GM12878 (cell line): ENCODE measurements at regions not wholly inside any gene's neighbourhood (a gene's known extent, or its start where the extent isn't known, plus 50 kb on each side); places are given as distances from the start of the nearest gene placed in this dataset.

ENCODE experiments used
- ATAC-seq: fragments of 200-7000 bp; cut with Tn5 transposase; 3 replicates; pipeline ENCODE4 v1.9.1; 2020; ENCODE audit warnings: mild to moderate bottlenecking, moderate library complexity
- BruUV-seq: library from RNA; stranded (reverse); fragments of 400-500 nt; replicated peaks from 2 replicates; lab custom pipeline; 2021; lab: Mats Ljungman, UMichigan
- CTCF ChIA-PET: fragments of 300-600 bp; sonication (Branson Sonifier 250); formaldehyde crosslinking; extraction: SDS; loops from one replicate; lab custom pipeline; 2021; ENCODE audit warnings: inconsistent platforms; lab: Yijun Ruan, JAX
- POLR2A ChIA-PET: fragments of 350-600 bp; formaldehyde crosslinking; extraction: SDS; loops from one replicate; lab custom pipeline; 2021; ENCODE audit warnings: inconsistent platforms; lab: Charles Lee
- RAD21 ChIA-PET: fragments of 300-600 bp; sonication (Branson Sonifier 250); formaldehyde crosslinking; loops from one replicate; lab custom pipeline; 2023; ENCODE audit warnings: antibody characterized with exemption; ENCODE audit not compliant: unreplicated experiment; lab: Charles Lee
- SMC1A ChIA-PET: fragments of 300-600 bp; sonication (Branson Sonifier 250); formaldehyde crosslinking; loops from one replicate; lab custom pipeline; 2023; ENCODE audit not compliant: unreplicated experiment, uncharacterized antibody; lab: Charles Lee
- DNase-seq: peaks from one replicate; pipeline ENCODE4 v3.0.0-alpha.2; 2011; ENCODE audit warnings: low read depth, low spot score
- FAIRE-seq: peaks from 3 replicates; lab custom pipeline; 2011; peaks lifted over from hg19 to GRCh38; lab: Jason Lieb, UNC
- H2AFZ ChIP-seq: 2 replicates; pipeline ENCODE4 v1.6.0; 2011; ENCODE audit warnings: low read depth, low read length, control low read depth; ENCODE audit not compliant: control insufficient read depth
- H3K27ac ChIP-seq: 2 replicates; pipeline ENCODE4 v1.5.1; 2011; ENCODE audit warnings: control low read depth; ENCODE audit not compliant: control insufficient read depth, insufficient read depth
- H3K27me3 ChIP-seq, 2 experiments: replicated peaks in 1 of 2; 2 replicates each; pipeline versions ENCODE4 v1.6.0 to v1.6.1; 2011; ENCODE audit warnings: low read length in 1 of 2; ENCODE audit not compliant: control insufficient read depth in 2 of 2, insufficient read depth in 2 of 2
- H3K36me3 ChIP-seq, 2 experiments: 2 replicates each; pipeline ENCODE4 v1.5.1; 2011; ENCODE audit warnings: low read length in 1 of 2; ENCODE audit not compliant: control insufficient read depth in 2 of 2, insufficient read depth in 2 of 2
- H3K4me1 ChIP-seq: 2 replicates; pipeline ENCODE4 v1.6.1; 2011; ENCODE audit warnings: mild to moderate bottlenecking, low read length, moderate library complexity, mixed read lengths; ENCODE audit not compliant: control insufficient read depth, insufficient read depth
- H3K4me2 ChIP-seq: 2 replicates; pipeline ENCODE4 v1.6.0; 2011; ENCODE audit warnings: control low read depth; ENCODE audit not compliant: control insufficient read depth, insufficient read depth
- H3K4me3 ChIP-seq: fragments of 200-600 bp; sonication (generic); 2 replicates; pipeline ENCODE4 v1.5.1; 2016
- H3K79me2 ChIP-seq: 2 replicates; pipeline ENCODE4 v1.6.0; 2011; ENCODE audit warnings: low read length; ENCODE audit not compliant: control insufficient read depth, insufficient read depth
- H3K9ac ChIP-seq: 2 replicates; pipeline ENCODE4 v1.8.0; 2011; ENCODE audit warnings: low read length, control low read depth, mixed read lengths; ENCODE audit not compliant: control insufficient read depth, insufficient read depth
- H3K9me3 ChIP-seq: replicated peaks from 3 replicates; pipeline ENCODE4 v1.5.1; 2011; ENCODE audit warnings: mild to moderate bottlenecking, low read length; ENCODE audit not compliant: control insufficient read depth, insufficient read depth
- H4K20me1 ChIP-seq: 2 replicates; pipeline ENCODE4 v1.6.0; 2011; ENCODE audit not compliant: control insufficient read depth, insufficient read depth
- CTCF ChIP-seq, 3 experiments: IDR thresholded peaks in 2 of 3; conservative IDR thresholded peaks in 1 of 3; 2 replicates each; pipeline ENCODE4 v1.5.1; 2011; ENCODE audit warnings: low read depth in 3 of 3, low read length in 3 of 3, mild to moderate bottlenecking in 3 of 3, control low read depth in 2 of 3, moderate library complexity in 2 of 3, inconsistent platforms in 1 of 3, mixed read lengths in 1 of 3; ENCODE audit not compliant: control insufficient read depth in 2 of 3, insufficient read depth in 1 of 3; ENCODE audit errors: extremely low read depth in 1 of 3
- ESRRA ChIP-seq: IDR thresholded peaks from 2 replicates; pipeline ENCODE4 v1.6.1; 2012; ENCODE audit warnings: mild to moderate bottlenecking, low read length, improper control_type of control experiment
- IRF4 ChIP-seq: IDR thresholded peaks from 2 replicates; pipeline ENCODE4 v1.6.1; 2011; ENCODE audit warnings: low read depth, low read length
- MTA3 ChIP-seq: IDR thresholded peaks from 2 replicates; pipeline ENCODE4 v1.6.1; 2012; ENCODE audit warnings: low read length, inconsistent platforms, borderline replicate concordance
- SIX5 ChIP-seq: IDR thresholded peaks from 2 replicates; pipeline ENCODE4 v1.6.1; 2011; ENCODE audit warnings: mild to moderate bottlenecking, low read depth, low read length, moderate library complexity; ENCODE audit not compliant: severe bottlenecking
- TARDBP ChIP-seq: IDR thresholded peaks from 2 replicates; pipeline ENCODE4 v1.6.1; 2016; ENCODE audit warnings: borderline replicate concordance
- WGBS: methylation state at CpG from one replicate; pipeline ENCODE4 v1.1.6; 2016; ENCODE audit warnings: low lambda C conversion rate; ENCODE audit not compliant: insufficient replicate concordance, insufficient coverage; ENCODE audit errors: missing lambda C conversion rate; 5-methylcytosine and 5-hydroxymethylcytosine counted together
- in situ Hi-C: fragments of 300-500 bp; cut with MboI; formaldehyde crosslinking; loops from 9 replicates; pipeline ENCODE4 v1.14.3; 2018; ENCODE audit warnings: mixed read lengths
- intact Hi-C: fragments of 100-400 bp; cut with micrococcal nuclease; formaldehyde crosslinking; loops from one replicate; pipeline ENCODE4 v1.14.2; 2022; ENCODE audit not compliant: unreplicated experiment

GRCh38 chr6:85394853-85395538 is 54.9 kb upstream of the NT5E start:
- intact Hi-C loops: no loop called here

More at GRCh38 chr6:85394853-85395538, 54.9 kb upstream of the NT5E start:
- in situ Hi-C loops: no loop called here
- BruUV-seq: no TSS peak
- H3K4me1 ChIP-seq: no peaks in the 10 kb centered on the region
- no peaks in the 10 kb centered on the region for H3K79me2 ChIP-seq
- H3K9me3 ChIP-seq: no peaks in the 10 kb centered on the region
- SMC1A ChIA-PET: interaction anchor here (0.7 to 1.9 kb wide), 4 partner anchors 10 to 1112 kb away, joined by 3 to 6 read pairs (median 4); no protein-coding TSS in a partner anchor
- 85% methylated on average over 1 of the region's 1 CpG for WGBS
- RAD21 ChIA-PET: no interaction called here
- no peak for ATAC-seq
- TF ChIP-seq SIX5 (no peak), TARDBP (no peak), IRF4 (no peak), MTA3 (no peak), ESRRA (no peak), CTCF (IDR thresholded peaks at IDR 0.05 in 2 of 3, conservative IDR thresholded peaks at IDR 0.05 in 1 of 3; ENCODE audit: control insufficient read depth in 2 of 3, extremely low read depth in 1 of 3, insufficient read depth in 1 of 3, low read depth in 3 of 3, low read length in 3 of 3) (no peak)
- TF ChIP-seq, all 136 proteins: peak for 0
- Histone ChIP-seq H3K4me3 (no peak overlapping the region), H3K36me3 (no peaks in the 10 kb centered on the region), H3K4me2 (no peak overlapping the region), H2AFZ (no peak overlapping the region), H3K27ac (no peak overlapping the region), H3K9ac (no peak overlapping the region), H4K20me1 (no peaks in the 10 kb centered on the region), H3K27me3 (no peaks in the 10 kb centered on the region)
- ChIA-PET CTCF (interaction anchor here (2.2 kb wide), 1 partner anchor 88 kb away, joined by 10 read pairs; no protein-coding TSS in a partner anchor), POLR2A (no interaction called here)
- FAIRE-seq: no peak
- no peak for DNase-seq
